Heart left ventricle (tissue), 16 donors: ENCODE measurements at regions not wholly inside any gene's neighbourhood (a gene's known extent, or its start where the extent isn't known, plus 50 kb on each side); places are given as distances from the start of the nearest gene placed in this dataset.

Source experiments
- ATAC-seq, 4 donors: fragments of 200-7000 bp; cut with Tn5 transposase; one replicate each; pipeline ENCODE4 v1.9.1; 2020 to 2022; ENCODE audit warnings: moderate library complexity in 4 of 4, mild to moderate bottlenecking in 3 of 4, moderate number of reproducible peaks in 1 of 4
- DNase-seq, 5 donors: peaks; one replicate each; pipeline ENCODE4 v3.0.0-alpha.2; 2020
- H3K27ac ChIP-seq, 12 donors: fragments of 200-600 bp; sonication (generic) in 4 of 12; one replicate each; pipeline versions ENCODE4 v1.5.0 to v1.8.0; 2016 to 2022; ENCODE audit warnings: mild to moderate bottlenecking in 2 of 12
- H3K27me3 ChIP-seq, 9 donors: fragments of 200-600 bp; sonication (generic) in 2 of 9; one replicate each; pipeline versions ENCODE4 v1.5.1 to v1.8.0; 2016 to 2022; ENCODE audit warnings: mild to moderate bottlenecking in 3 of 9
- H3K36me3 ChIP-seq, 9 donors: fragments of 200-600 bp; sonication (generic) in 2 of 9; one replicate each; pipeline versions ENCODE4 v1.5.0 to v1.8.0; 2018 to 2022; ENCODE audit warnings: mild to moderate bottlenecking in 2 of 9
- H3K4me1 ChIP-seq, 12 donors: fragments of 200-600 bp; sonication (generic) in 4 of 12; one replicate each; pipeline versions ENCODE4 v1.5.0 to v1.8.0; 2016 to 2022; ENCODE audit warnings: mild to moderate bottlenecking in 3 of 12
- H3K4me3 ChIP-seq, 12 donors: fragments of 200-600 bp; sonication (generic) in 4 of 12; one replicate each; pipeline versions ENCODE4 v1.5.0 to v1.8.0; 2017 to 2022; ENCODE audit warnings: mild to moderate bottlenecking in 9 of 12, moderate library complexity in 4 of 12
- H3K9me3 ChIP-seq, 12 donors: fragments of 200-600 bp; sonication (generic) in 4 of 12; one replicate each; pipeline versions ENCODE4 v1.5.0 to v1.8.0; 2016 to 2022; ENCODE audit warnings: mild to moderate bottlenecking in 1 of 12
- CTCF ChIP-seq, 12 donors: fragments of 200-600 bp; sonication (generic) in 4 of 12; IDR thresholded peaks; one replicate each; pipeline versions ENCODE4 v1.5.0 to v1.8.0; 2018 to 2022; ENCODE audit warnings: antibody characterized with exemption in 12 of 12, mild to moderate bottlenecking in 5 of 12
- POLR2A ChIP-seq, 2 donors: fragments of 450-650 bp; IDR thresholded peaks; one replicate each; pipeline ENCODE4 v1.6.1; 2017; ENCODE audit warnings: antibody characterized with exemption in 2 of 2, mild to moderate bottlenecking in 2 of 2, moderate library complexity in 2 of 2
- WGBS, 4 donors: extraction: QIAGEN DNeasy Blood & Tissue Kit in 2 of 4; methylation state at CpG; one replicate each; pipeline versions ENCODE4 v1.1.5 to v1.1.7; 2013 to 2018; 5-methylcytosine and 5-hydroxymethylcytosine counted together
- intact Hi-C, 10 donors: fragments of 100-400 bp; cut with DNase I; formaldehyde crosslinking; loops; one replicate each; pipeline versions ENCODE4 v1.11.1 to v1.14.2; 2022
- donor health status: ischemic (EF 13 %, LVEDD 7.1; RV severe dilation, severe dysfunction).
- donor health status: healthy with polysubstance abuse.
- donor health status: DM: no; HTN: yes; CAD: no.
- donor health status: DM: no; HTN: no; CAD: no.
- donor health status: ischemic (EF 25% LVEDD 6.9; RV normal size, moderate dysfunction).
- donor health status: ischemic (EF 25% LVEDD 5.7; RV mildly dilated, moderate dysfunction).
- donor health status: healthy.
- donor health status: DM: yes; HTN: yes; CAD: no.
- donor health status: ischemic (EF 35%, LVEDD 5.7; RV mildly dilated, moderate dysfunction).
- donor health status: nonischemic (EF 11% LVEDD 7.7; RV severe dilation, severe dysfunction).
- donor health status: DM: yes; HTN: yes; CAD: no.
- donor health status: PGD.
- donor health status: ischemic (EF 29% LVEDD 5.4; RV normal size, mild dysfunction).
- donor health status: nonischemic (EF 23%, LVEDD 6.1; RV moderate dilation, normal function).

GRCh38 chr5:17019324-17019723 is 83.2 kb upstream of the MYO10 start:
- WGBS, 4 donors: 84 to 90% (median 87%) methylated on average over 6 of the region's 6 CpGs
- DNase-seq: peak in 2 of 5 donors; percentile 32 to 60
- no peak overlapping the region for H3K4me3 ChIP-seq
- peaks cover 0 to 15% (median 0%) of the 10 kb centered on the region in 12 donors for H3K4me1 ChIP-seq
- no peaks in the 10 kb centered on the region for H3K36me3 ChIP-seq
- TF ChIP-seq POLR2A (IDR thresholded peaks at IDR 0.05) (no peak), CTCF (IDR thresholded peaks at IDR 0.05) (no peak)
- intact Hi-C loops: no loop called here
- no peaks in the 10 kb centered on the region for H3K9me3 ChIP-seq
- ATAC-seq: peak in 1 of 4 donors; percentile 54
- no peaks in the 10 kb centered on the region for H3K27me3 ChIP-seq
- H3K27ac ChIP-seq: no peak overlapping the region

GRCh38 chr5:17020678-17021601 is 84.9 kb upstream of the MYO10 start:
- peak overlapping the region; percentile 19 to 71 (median 54) for H3K27ac ChIP-seq
- peak in 2 of 4 donors; percentile 36 to 61 for ATAC-seq
- TF ChIP-seq POLR2A (IDR thresholded peaks at IDR 0.05) (no peak), CTCF (IDR thresholded peaks at IDR 0.05) (no peak)

GRCh38 chr5:17021602-17021932 is 85.5 kb upstream of the MYO10 start:
- Histone ChIP-seq H3K27ac (peak overlapping the region in 7 of 12 donors; percentile 33 to 71 (median 59)), H3K4me1 (peaks cover 0 to 15% (median 0%) of the 10 kb centered on the region in 12 donors), H3K4me3 (no peak overlapping the region), H3K27me3 (no peaks in the 10 kb centered on the region), H3K9me3 (no peaks in the 10 kb centered on the region), H3K36me3 (no peaks in the 10 kb centered on the region)
- TF ChIP-seq POLR2A (IDR thresholded peaks at IDR 0.05) (no peak), CTCF (IDR thresholded peaks at IDR 0.05) (no peak)
- ATAC-seq (no peak), DNase-seq (no peak)
- intact Hi-C loops: loop anchor here in 1 of 10 donors (2.0 kb wide), 1 partner anchor 87 kb away; no protein-coding TSS in a partner anchor

More at GRCh38 chr5:17020678-17021601, 84.9 kb upstream of the MYO10 start:
- intact Hi-C loops: loop anchor here in 1 of 10 donors (2.0 kb wide), 1 partner anchor 86 kb away; no protein-coding TSS in a partner anchor
- H3K4me1 ChIP-seq: peaks cover 0 to 15% (median 0%) of the 10 kb centered on the region in 12 donors
- H3K27me3 ChIP-seq: no peaks in the 10 kb centered on the region
- H3K36me3 ChIP-seq: no peaks in the 10 kb centered on the region
- H3K4me3 ChIP-seq: peak overlapping the region in 5 of 12 donors; percentile 6 to 27 (median 23)
- DNase-seq: no peak
- H3K9me3 ChIP-seq: no peaks in the 10 kb centered on the region
- WGBS, 4 donors: 59 to 71% (median 63%) methylated on average over 8 of the region's 8 CpGs

DNA sequence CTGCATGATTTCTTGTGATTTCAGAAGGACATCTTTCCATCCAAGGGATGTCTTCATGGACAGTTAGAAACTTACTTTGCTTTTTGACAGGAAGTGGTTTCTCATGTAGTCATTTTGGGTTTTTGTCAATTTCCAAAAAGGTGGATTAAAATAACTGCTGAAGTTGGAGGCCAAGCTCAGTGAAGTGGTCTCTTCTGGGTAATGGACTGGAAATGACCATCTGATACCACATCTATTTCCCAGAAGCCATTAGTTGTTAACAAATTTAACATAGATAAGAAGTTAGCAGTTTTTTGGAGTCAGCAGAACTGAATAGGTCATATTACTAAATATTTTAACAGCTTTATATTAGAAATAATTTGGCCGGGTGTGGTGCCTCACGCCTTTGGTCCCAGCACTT is 86.2 kb upstream of the MYO10 start:
- DNase-seq: no peak
- Histone ChIP-seq H3K27me3 (no peaks in the 10 kb centered on the region), H3K36me3 (no peaks in the 10 kb centered on the region), H3K9me3 (no peaks in the 10 kb centered on the region), H3K4me1 (peaks cover 0 to 15% (median 0%) of the 10 kb centered on the region in 12 donors), H3K4me3 (no peak overlapping the region), H3K27ac (no peak overlapping the region)
- ATAC-seq: no peak
- 94 to 100% (median 97%) methylated on average over 2 of the region's 2 CpGs for WGBS, 4 donors
- TF ChIP-seq CTCF (IDR thresholded peaks at IDR 0.05) (no peak), POLR2A (IDR thresholded peaks at IDR 0.05) (no peak)
- intact Hi-C loops: no loop called here
